ENCODE measurements at regions not wholly inside any gene's neighbourhood (a gene's known extent, or its start where the extent isn't known, plus 50 kb on each side); places are given as distances from the start of the nearest gene placed in this dataset.

DNA sequence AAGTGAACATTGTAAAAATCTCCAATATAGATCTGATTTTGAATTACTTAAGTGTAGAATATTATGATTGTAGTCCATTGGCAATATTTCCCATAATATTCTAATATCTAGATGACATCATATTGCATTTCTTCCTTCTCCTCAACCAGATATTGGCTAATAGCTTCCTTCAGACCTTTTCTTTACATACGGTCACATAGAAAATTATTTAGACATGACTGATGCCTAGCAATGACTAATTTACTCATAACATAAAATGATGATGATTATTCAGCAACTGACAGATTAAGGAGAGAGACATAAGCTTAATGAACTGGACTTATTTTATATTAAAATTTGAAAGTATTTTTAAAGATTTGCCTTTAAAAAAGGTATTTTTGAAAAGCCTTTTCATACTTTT lies 1287.6 kb downstream of the STIM2 start:
- Histone ChIP-seq H3K4me1 (no peaks in the 10 kb centered on the region), H3K9me3 (no peaks in the 10 kb centered on the region), H3K27me3 (no peaks in the 10 kb centered on the region), H3K27ac (no peak overlapping the region), H3K36me3 (no peaks in the 10 kb centered on the region), H3K4me3 (no peak overlapping the region)
- intact Hi-C loops (cut with DNase I) = no loop called here
- FAIRE-seq (no peak), ATAC-seq (no peak), DNase-seq (no peak)
- WGBS, 2 donors = 35 to 49% methylated on average over 1 of the region's 1 CpG
- TF ChIP-seq, protein P1, sequence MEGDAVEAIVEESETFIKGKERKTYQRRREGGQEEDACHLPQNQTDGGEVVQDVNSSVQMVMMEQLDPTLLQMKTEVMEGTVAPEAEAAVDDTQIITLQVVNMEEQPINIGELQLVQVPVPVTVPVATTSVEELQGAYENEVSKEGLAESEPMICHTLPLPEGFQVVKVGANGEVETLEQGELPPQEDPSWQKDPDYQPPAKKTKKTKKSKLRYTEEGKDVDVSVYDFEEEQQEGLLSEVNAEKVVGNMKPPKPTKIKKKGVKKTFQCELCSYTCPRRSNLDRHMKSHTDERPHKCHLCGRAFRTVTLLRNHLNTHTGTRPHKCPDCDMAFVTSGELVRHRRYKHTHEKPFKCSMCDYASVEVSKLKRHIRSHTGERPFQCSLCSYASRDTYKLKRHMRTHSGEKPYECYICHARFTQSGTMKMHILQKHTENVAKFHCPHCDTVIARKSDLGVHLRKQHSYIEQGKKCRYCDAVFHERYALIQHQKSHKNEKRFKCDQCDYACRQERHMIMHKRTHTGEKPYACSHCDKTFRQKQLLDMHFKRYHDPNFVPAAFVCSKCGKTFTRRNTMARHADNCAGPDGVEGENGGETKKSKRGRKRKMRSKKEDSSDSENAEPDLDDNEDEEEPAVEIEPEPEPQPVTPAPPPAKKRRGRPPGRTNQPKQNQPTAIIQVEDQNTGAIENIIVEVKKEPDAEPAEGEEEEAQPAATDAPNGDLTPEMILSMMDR (IDR thresholded peaks at IDR 0.05) = no peak

DNA sequence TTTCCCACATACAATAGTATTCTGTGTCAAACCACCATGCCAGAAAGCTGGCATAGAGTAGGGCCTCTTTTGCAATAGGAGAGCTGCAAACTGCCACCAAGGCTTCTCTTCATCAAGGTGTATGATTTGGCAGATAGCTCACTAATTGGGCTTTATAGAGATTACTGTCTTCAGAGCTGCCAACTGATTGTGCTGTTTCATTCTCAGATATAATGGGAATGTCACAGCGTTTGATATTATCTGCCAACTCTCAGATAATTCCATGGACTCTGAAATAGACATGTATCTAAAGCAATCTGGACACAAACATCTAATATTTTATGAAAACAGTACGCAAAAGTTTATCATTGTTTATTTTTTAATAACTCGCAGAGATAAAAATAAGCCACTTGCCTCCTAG lies 1289.1 kb downstream of the STIM2 start:
- Histone ChIP-seq H3K4me3 (no peak overlapping the region), H3K36me3 (no peaks in the 10 kb centered on the region), H3K9me3 (no peaks in the 10 kb centered on the region), H3K27me3 (no peaks in the 10 kb centered on the region), H3K27ac (no peak overlapping the region), H3K4me1 (no peaks in the 10 kb centered on the region)
- WGBS, 2 donors = 34% methylated on average over 3 of the region's 3 CpGs
- ATAC-seq (no peak), DNase-seq (no peak), FAIRE-seq (no peak)
- TF ChIP-seq, protein P1 (IDR thresholded peaks at IDR 0.05) = no peak
- intact Hi-C loops (cut with DNase I) = no loop called here

DNA sequence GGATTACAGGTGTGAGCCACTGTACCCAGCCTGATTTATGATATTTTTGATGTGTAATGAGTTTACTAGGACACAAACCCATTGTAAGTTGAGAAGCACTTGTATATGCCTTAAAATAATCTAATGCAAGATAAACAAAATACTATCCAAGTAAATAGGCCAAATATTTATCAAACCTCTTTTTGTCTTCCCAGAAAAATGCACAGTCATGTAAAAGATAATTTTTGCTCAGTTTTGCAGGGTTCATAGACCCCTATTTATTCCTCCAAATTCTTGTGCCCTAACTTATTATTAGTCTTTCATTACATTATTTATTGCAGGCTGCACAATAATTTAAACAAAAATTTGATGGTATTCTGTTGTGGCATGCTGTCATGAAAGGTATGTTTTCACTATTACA lies 1290.7 kb downstream of the STIM2 start:
- Histone ChIP-seq H3K27me3 (no peaks in the 10 kb centered on the region), H3K4me1 (no peaks in the 10 kb centered on the region), H3K9me3 (no peaks in the 10 kb centered on the region), H3K36me3 (no peaks in the 10 kb centered on the region), H3K4me3 (no peak overlapping the region), H3K27ac (no peak overlapping the region)
- FAIRE-seq = no peak
- no peak for ATAC-seq
- intact Hi-C loops (cut with DNase I) = no loop called here
- DNase-seq = no peak
- TF ChIP-seq, protein P1 (IDR thresholded peaks at IDR 0.05) = no peak

DNA sequence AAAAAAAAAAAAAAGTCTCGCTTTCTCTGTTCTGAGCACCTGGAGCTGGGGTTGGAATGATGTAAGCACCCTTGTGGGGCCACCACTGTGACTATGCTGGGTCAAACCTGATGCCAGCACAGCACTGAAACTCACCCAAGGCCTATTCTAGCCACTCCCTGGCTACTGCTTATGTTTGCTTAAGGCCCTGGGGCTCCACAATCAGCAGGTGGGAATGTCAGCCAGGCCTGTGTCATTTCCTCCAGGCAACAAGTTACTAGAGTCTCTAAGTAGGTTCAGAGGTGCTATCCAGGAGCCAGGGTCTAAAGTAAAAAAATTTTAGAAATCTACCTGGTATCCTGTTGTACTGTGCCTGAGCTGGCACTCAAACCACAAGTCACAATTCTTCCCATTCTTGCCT lies 1306.8 kb downstream of the STIM2 start:
- TF ChIP-seq, protein P1 (IDR thresholded peaks at IDR 0.05) = no peak
- DNase-seq (no peak), ATAC-seq (no peak), FAIRE-seq (no peak)
- Histone ChIP-seq H3K9me3 (no peaks in the 10 kb centered on the region), H3K4me3 (no peak overlapping the region), H3K27me3 (peaks cover 0 to 4% (median 0%) of the 10 kb centered on the region in 4 donors), H3K36me3 (no peaks in the 10 kb centered on the region), H3K4me1 (no peaks in the 10 kb centered on the region), H3K27ac (no peak overlapping the region)
- intact Hi-C loops (cut with DNase I) = no loop called here
- WGBS, 2 donors = 78 to 91% methylated on average over 1 of the region's 1 CpG

DNA sequence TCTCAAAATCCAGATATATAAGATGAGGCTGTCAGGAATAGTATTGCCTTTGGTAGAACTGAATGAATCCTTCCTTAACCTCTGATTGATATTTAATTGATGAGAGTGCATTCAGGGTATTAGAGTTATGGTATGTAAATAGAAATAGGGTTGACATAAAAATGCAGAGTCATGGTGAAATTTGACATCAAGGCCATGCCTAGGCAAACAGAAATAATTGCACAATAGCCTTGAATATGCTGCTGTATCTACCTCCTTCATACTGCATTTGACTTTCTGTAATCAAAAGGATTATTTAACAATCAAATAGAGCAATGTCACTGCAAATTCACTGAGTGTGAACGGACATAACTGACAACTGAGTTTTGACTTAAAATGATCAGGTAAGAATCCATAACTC lies 1316.3 kb downstream of the STIM2 start:
- 16 to 19% methylated on average over 1 of the region's 1 CpG for WGBS, 2 donors
- FAIRE-seq = no peak
- peak in 2 of 4 donors; percentile 42 to 58 for ATAC-seq

More for the DNA sequence above, 1316.3 kb downstream of the STIM2 start:
- Histone ChIP-seq H3K27me3 (peaks cover 0 to 2% (median 0%) of the 10 kb centered on the region in 4 donors), H3K4me1 (peaks cover 0 to 4% (median 0%) of the 10 kb centered on the region in 3 donors), H3K9me3 (no peaks in the 10 kb centered on the region), H3K36me3 (no peaks in the 10 kb centered on the region), H3K4me3 (no peak overlapping the region), H3K27ac (no peak overlapping the region)
- intact Hi-C loops (cut with DNase I) = no loop called here
- TF ChIP-seq, protein P1 (IDR thresholded peaks at IDR 0.05) = no peak
- DNase-seq = no peak
